A549 (cell line): ENCODE measurements at regions not wholly inside any gene's neighbourhood (a gene's known extent, or its start where the extent isn't known, plus 50 kb on each side); places are given as distances from the start of the nearest gene placed in this dataset.

ENCODE experiments used
- EHF ChIP-seq: fragments of 250-450 bp; sonication (Bioruptor Pico); IDR thresholded peaks from 2 replicates; pipeline ENCODE4 v1.5.0; 2020; ENCODE audit warnings: mild to moderate bottlenecking
- TF ChIP-seq, protein P1 (sequence below): IDR thresholded peaks from 2 replicates; pipeline ENCODE4 v1.6.1; 2012

DNA sequence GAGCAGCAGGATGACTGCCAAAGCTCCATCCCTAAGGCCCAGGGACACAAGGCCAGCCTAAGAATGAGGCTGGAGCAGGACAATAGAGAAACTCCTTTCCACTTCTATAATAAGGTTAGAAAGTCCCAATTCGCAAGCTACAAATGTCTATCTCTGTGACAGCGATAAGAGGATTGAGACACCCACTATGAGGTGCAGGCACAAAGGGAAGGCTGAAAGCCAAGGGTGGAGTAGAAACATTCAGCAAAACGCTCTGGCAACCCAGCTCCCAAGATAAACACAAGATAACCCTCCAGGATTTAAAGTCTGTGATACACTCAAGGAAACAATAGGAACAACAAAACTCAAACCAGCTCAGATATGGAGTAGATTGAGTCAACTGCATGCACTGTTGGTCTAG, 418.0 kb upstream of the UBE2E3 start:
- TF ChIP-seq, protein P1, sequence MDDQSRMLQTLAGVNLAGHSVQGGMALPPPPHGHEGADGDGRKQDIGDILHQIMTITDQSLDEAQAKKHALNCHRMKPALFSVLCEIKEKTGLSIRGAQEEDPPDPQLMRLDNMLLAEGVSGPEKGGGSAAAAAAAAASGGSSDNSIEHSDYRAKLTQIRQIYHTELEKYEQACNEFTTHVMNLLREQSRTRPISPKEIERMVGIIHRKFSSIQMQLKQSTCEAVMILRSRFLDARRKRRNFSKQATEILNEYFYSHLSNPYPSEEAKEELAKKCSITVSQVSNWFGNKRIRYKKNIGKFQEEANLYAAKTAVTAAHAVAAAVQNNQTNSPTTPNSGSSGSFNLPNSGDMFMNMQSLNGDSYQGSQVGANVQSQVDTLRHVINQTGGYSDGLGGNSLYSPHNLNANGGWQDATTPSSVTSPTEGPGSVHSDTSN, result no peak
- TF ChIP-seq EHF (CRISPR knock-in tag), result no peak
